OCI-LY1 (cell line): ENCODE measurements at regions not wholly inside any gene's neighbourhood (a gene's known extent, or its start where the extent isn't known, plus 50 kb on each side); places are given as distances from the start of the nearest gene placed in this dataset.

Experiments
- CTCF ChIP-seq: fragments of 200-600 bp; sonication (generic), shearing (Covaris generic); IDR thresholded peaks from 2 replicates; pipeline ENCODE4 v1.5.1; 2017; ENCODE audit warnings: mild to moderate bottlenecking, antibody characterized with exemption, low read length, moderate library complexity, mixed read lengths
- EZH2 ChIP-seq: fragments of 200-600 bp; sonication (generic), shearing (Covaris generic); IDR thresholded peaks from 2 replicates; pipeline ENCODE4 v1.8.0; 2017; ENCODE audit warnings: borderline replicate concordance, mixed run types, mild to moderate bottlenecking, antibody characterized with exemption, low read length, moderate library complexity, mixed read lengths

GRCh38 chr13:60275208-60275607 lies 111.5 kb upstream of the DIAPH3 start:
- TF ChIP-seq CTCF (no peak), EZH2 (no peak)
